ENCODE measurements at regions not wholly inside any gene's neighbourhood (a gene's known extent, or its start where the extent isn't known, plus 50 kb on each side); places are given as distances from the start of the nearest gene placed in this dataset.

DNA sequence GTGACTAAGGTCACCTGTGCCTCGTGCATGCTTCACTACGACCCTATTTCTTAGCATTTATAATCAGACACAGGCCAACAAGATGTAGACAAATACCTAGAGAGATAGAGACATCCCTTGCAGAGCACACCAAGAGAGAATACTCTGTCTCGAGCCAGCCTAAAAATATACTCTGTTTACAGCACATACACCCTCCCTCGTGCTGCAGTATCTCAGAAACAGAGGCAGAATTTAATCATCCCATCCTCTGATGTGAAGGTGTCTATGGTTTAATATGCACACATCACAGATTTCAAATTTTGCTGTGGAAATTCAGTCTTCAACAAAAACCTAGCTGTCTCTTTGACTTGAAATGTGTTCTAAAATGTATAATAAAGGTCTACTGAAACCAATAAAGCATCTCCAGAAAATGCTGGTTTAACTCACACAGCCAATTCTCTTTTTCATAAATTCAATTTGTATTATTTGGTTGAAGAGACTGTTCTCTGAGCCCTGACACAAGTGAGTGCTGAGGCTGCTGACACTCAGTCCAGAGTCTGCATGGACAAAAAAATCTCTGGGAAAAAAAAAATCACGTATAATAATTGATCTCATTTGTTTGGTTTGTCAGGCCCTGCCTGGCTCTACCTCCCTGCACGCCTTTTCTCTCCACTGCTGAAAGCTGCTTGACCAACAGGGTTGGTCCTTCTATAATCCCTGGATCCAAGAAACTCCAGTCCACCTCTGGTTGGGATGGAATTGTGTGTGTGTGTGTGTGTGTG lies 142.0 kb upstream of the FSHR start:
- Mint-ChIP-seq H3K4me3 (no peak overlapping the region), H3K9me3 (ENCODE audit: low read depth) (peaks cover 5% of the 10 kb centered on the region)
- POLR2A ChIA-PET, result no interaction called here

GRCh38 chr2:49294225-49294624 lies 139.9 kb upstream of the FSHR start:
- H3K27me3 Mint-ChIP-seq, result no peaks in the 10 kb centered on the region
- POLR2A ChIA-PET, result no interaction called here
- no peak for ATAC-seq
- intact Hi-C loops (cut with DNase I, micrococcal nuclease), result no loop called here
- H3K4me3 Mint-ChIP-seq, result no peak overlapping the region
- H3K4me1 Mint-ChIP-seq, result no peaks in the 10 kb centered on the region
- CTCF ChIA-PET, result no interaction called here
- DNase-seq, result no peak
- H3K27ac Mint-ChIP-seq, result no peak overlapping the region
- H3K9me3 Mint-ChIP-seq (ENCODE audit: low read depth), result no peaks in the 10 kb centered on the region
- H3K36me3 Mint-ChIP-seq (ENCODE audit: low read depth), result no peaks in the 10 kb centered on the region

More for the DNA sequence above, 142.0 kb upstream of the FSHR start:
- no peaks in the 10 kb centered on the region for H3K36me3 Mint-ChIP-seq (ENCODE audit: low read depth)
- no peak for DNase-seq
- ATAC-seq, result no peak
- no peaks in the 10 kb centered on the region for H3K27me3 Mint-ChIP-seq
- no peaks in the 10 kb centered on the region for H3K4me1 Mint-ChIP-seq
- CTCF ChIA-PET, result no interaction called here
- H3K27ac Mint-ChIP-seq, result no peak overlapping the region
- intact Hi-C loops (cut with DNase I, micrococcal nuclease), result no loop called here

- no peaks in the 10 kb centered on the region for H3K36me3 Mint-ChIP-seq (ENCODE audit: low read depth)
- H3K9me3 Mint-ChIP-seq (ENCODE audit: low read depth), result no peaks in the 10 kb centered on the region
- POLR2A ChIA-PET, result no interaction called here
- no peak overlapping the region for H3K4me3 Mint-ChIP-seq
- ATAC-seq (no peak), DNase-seq (no peak)
- no peaks in the 10 kb centered on the region for H3K4me1 Mint-ChIP-seq
- H3K27me3 Mint-ChIP-seq, result no peaks in the 10 kb centered on the region
- no peak overlapping the region for H3K27ac Mint-ChIP-seq
- intact Hi-C loops (cut with DNase I, micrococcal nuclease), result no loop called here
- CTCF ChIA-PET, result no interaction called here
Measured at GRCh38 chr2:49291619-49292018, 137.3 kb upstream of the FSHR start.

GRCh38 chr2:49289711-49290110 lies 135.4 kb upstream of the FSHR start:
- ATAC-seq (no peak), DNase-seq (no peak)
- intact Hi-C loops (cut with DNase I, micrococcal nuclease), result no loop called here
- no peak overlapping the region for H3K4me3 Mint-ChIP-seq
- H3K27ac Mint-ChIP-seq, result no peak overlapping the region
- H3K27me3 Mint-ChIP-seq, result no peaks in the 10 kb centered on the region
- H3K36me3 Mint-ChIP-seq (ENCODE audit: low read depth), result no peaks in the 10 kb centered on the region
- CTCF ChIA-PET, result no interaction called here
- H3K9me3 Mint-ChIP-seq (ENCODE audit: low read depth), result no peaks in the 10 kb centered on the region
- H3K4me1 Mint-ChIP-seq, result no peaks in the 10 kb centered on the region
- POLR2A ChIA-PET, result no interaction called here

DNA sequence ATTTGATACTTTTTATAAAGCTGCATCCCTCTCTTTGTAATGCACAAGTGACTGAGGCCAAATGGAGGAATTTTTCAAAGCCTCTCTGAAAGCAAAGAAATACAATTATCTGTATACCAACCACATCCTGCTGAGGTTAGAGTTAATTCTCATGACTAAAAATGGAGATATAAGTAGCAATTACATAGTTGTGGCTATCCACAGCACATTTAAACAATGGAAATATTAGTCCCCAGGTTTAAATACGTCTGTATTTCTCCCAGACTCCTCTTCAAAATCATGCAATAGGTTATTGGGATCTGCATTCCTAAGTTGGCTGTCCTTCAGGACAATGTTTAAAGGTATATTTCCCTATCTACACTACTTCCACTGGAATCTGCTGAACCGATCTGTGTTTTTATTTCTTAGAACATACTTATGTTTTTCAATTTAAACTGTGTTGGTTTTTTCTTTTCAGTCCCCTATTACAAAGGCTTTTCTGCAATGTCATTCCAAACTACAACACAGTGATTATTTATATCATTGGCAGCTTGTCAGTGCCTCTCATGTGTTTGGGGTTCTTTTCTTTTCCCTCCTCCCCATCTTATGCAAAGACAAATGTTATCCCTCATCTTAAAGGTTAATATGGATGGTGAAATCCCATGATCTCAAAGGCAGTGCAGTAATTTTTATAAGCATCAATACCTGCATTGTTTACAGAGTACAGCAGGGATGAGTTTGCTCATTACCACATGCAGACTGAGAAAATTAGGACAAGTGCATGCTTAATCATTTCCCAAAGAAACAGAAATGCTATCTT lies 134.8 kb upstream of the FSHR start:
- intact Hi-C loops (cut with DNase I, micrococcal nuclease), result no loop called here
- DNase-seq (no peak), ATAC-seq (no peak)
- H3K27me3 Mint-ChIP-seq, result no peaks in the 10 kb centered on the region
- POLR2A ChIA-PET, result no interaction called here
- no peak overlapping the region for H3K4me3 Mint-ChIP-seq
- no peaks in the 10 kb centered on the region for H3K9me3 Mint-ChIP-seq (ENCODE audit: low read depth)
- H3K36me3 Mint-ChIP-seq (ENCODE audit: low read depth), result no peaks in the 10 kb centered on the region
- H3K4me1 Mint-ChIP-seq, result no peaks in the 10 kb centered on the region
- CTCF ChIA-PET, result no interaction called here
- no peak overlapping the region for H3K27ac Mint-ChIP-seq

DNA sequence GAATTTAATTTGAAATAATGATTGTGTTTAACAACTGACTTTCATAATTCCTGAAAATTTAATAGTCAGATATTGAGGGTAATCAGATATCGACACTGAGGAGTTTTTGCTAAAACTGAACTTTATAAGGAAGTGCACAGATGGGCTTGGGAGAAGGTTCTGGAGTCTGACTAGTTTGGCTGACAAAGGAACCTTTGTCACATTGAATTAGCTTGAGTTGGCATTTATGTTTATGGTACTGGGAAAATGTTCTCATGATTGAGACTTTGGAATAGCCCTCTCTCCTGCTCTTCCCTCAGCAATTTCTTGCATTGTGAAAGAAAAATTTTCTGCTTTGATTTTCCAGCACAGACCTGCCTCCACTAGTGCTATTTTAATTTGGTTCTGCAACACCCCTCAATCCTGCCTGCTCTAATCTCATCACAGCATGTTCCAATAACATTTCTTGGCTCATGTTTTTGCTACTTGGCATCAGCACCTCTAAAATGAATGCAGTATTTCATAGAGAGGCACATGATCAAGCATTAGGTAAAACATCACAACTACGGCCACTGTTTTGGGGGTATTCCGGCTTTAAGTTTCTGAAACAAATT lies 133.9 kb upstream of the FSHR start:
- H3K27me3 Mint-ChIP-seq, result no peaks in the 10 kb centered on the region
- no peaks in the 10 kb centered on the region for H3K36me3 Mint-ChIP-seq (ENCODE audit: low read depth)
- ChIA-PET POLR2A (no interaction called here), CTCF (no interaction called here)
- H3K27ac Mint-ChIP-seq, result no peak overlapping the region
- H3K4me1 Mint-ChIP-seq, result no peaks in the 10 kb centered on the region
- intact Hi-C loops (cut with DNase I, micrococcal nuclease), result no loop called here
- H3K4me3 Mint-ChIP-seq, result no peak overlapping the region
- no peak for ATAC-seq
- H3K9me3 Mint-ChIP-seq (ENCODE audit: low read depth), result no peaks in the 10 kb centered on the region
- DNase-seq, result no peak

DNA sequence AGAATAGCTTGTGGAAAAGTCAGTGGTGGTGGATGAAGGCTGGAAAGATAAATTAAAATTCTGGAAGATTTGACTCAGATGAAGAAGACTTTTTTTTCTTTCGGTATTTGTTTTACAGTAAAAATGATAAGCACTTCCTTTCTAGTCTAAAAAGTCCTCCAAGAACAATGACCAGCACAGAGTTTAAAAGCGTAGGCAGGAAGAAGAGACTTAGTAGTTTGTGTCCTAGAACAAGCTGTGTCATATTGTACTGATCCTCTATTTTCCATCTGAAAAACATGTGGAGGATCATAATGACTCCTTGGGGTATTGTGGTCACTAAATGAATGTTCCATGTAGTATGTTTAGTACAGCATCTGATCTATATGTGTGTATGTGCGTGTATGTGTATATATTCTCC lies 132.4 kb upstream of the FSHR start:
- POLR2A ChIA-PET, result no interaction called here
- ATAC-seq, result no peak
- intact Hi-C loops (cut with DNase I, micrococcal nuclease), result no loop called here

GRCh38 chr2:49286045-49286444 lies 131.7 kb upstream of the FSHR start:
- POLR2A ChIA-PET, result no interaction called here
- CTCF ChIA-PET, result interaction anchor here (1.3 kb wide), 1 partner anchor 18 kb away, joined by 4 read pairs; no protein-coding TSS in a partner anchor

More for the DNA sequence above, 132.4 kb upstream of the FSHR start:
- no peaks in the 10 kb centered on the region for H3K9me3 Mint-ChIP-seq (ENCODE audit: low read depth)
- no peaks in the 10 kb centered on the region for H3K27me3 Mint-ChIP-seq
- no peak overlapping the region for H3K27ac Mint-ChIP-seq
- CTCF ChIA-PET, result interaction anchor here (1.3 kb wide), 1 partner anchor 18 kb away, joined by 4 read pairs; no protein-coding TSS in a partner anchor
- H3K4me1 Mint-ChIP-seq, result no peaks in the 10 kb centered on the region
- DNase-seq, result no peak
- no peaks in the 10 kb centered on the region for H3K36me3 Mint-ChIP-seq (ENCODE audit: low read depth)
- H3K4me3 Mint-ChIP-seq, result no peak overlapping the region

GRCh38 chr2:49278561-49278960 lies 124.2 kb upstream of the FSHR start:
- H3K27ac Mint-ChIP-seq, result no peak overlapping the region
- DNase-seq (no peak), ATAC-seq (no peak)
- H3K27me3 Mint-ChIP-seq, result no peaks in the 10 kb centered on the region
- peaks cover 4% of the 10 kb centered on the region for H3K9me3 Mint-ChIP-seq (ENCODE audit: low read depth)
- H3K4me1 Mint-ChIP-seq, result no peaks in the 10 kb centered on the region
- CTCF ChIA-PET, result no interaction called here
- no peak overlapping the region for H3K4me3 Mint-ChIP-seq
- H3K36me3 Mint-ChIP-seq (ENCODE audit: low read depth), result no peaks in the 10 kb centered on the region
- intact Hi-C loops (cut with DNase I, micrococcal nuclease), result no loop called here
- POLR2A ChIA-PET, result no interaction called here

More at GRCh38 chr2:49286045-49286444, 131.7 kb upstream of the FSHR start:
- no peaks in the 10 kb centered on the region for H3K9me3 Mint-ChIP-seq (ENCODE audit: low read depth)
- no peaks in the 10 kb centered on the region for H3K4me1 Mint-ChIP-seq
- no peaks in the 10 kb centered on the region for H3K36me3 Mint-ChIP-seq (ENCODE audit: low read depth)
- H3K27me3 Mint-ChIP-seq, result no peaks in the 10 kb centered on the region
- intact Hi-C loops (cut with DNase I, micrococcal nuclease), result no loop called here
- DNase-seq (no peak), ATAC-seq (no peak)
- H3K27ac Mint-ChIP-seq, result no peak overlapping the region
- H3K4me3 Mint-ChIP-seq, result no peak overlapping the region

GRCh38 chr2:49278141-49278540 lies 123.8 kb upstream of the FSHR start:
- no peaks in the 10 kb centered on the region for H3K27me3 Mint-ChIP-seq
- peaks cover 4% of the 10 kb centered on the region for H3K9me3 Mint-ChIP-seq (ENCODE audit: low read depth)
- H3K27ac Mint-ChIP-seq, result no peak overlapping the region
- DNase-seq (no peak), ATAC-seq (no peak)
- intact Hi-C loops (cut with DNase I, micrococcal nuclease), result no loop called here
- no peaks in the 10 kb centered on the region for H3K4me1 Mint-ChIP-seq
- no peaks in the 10 kb centered on the region for H3K36me3 Mint-ChIP-seq (ENCODE audit: low read depth)
- ChIA-PET CTCF (no interaction called here), POLR2A (no interaction called here)
- no peak overlapping the region for H3K4me3 Mint-ChIP-seq

DNA sequence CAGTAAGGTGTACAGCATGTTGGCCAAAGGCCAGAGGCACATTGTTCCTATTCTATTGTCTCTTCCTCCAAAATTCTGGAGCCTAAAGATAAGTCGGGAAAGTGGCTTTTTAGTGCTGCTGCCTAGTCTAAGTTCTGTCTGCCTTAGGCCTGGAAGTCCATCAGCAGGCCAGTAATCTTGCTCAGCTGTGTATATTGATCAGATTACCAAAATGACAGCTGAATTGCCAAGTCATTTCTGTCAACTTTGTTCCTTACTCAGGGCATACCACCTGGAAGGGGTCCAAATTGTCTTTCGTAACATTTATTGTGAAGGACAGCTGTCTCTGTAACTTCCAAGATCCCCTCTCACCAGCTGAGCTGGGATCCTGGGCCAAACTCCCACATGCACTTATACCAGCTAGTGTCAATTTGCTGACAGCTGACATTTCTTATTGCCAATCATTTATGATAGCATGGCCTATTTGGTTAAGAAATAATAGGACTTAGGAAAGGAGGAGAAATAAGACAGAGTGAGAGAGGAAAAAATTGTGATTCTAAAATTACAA lies 116.8 kb upstream of the FSHR start:
- CTCF ChIA-PET, result no interaction called here

DNA sequence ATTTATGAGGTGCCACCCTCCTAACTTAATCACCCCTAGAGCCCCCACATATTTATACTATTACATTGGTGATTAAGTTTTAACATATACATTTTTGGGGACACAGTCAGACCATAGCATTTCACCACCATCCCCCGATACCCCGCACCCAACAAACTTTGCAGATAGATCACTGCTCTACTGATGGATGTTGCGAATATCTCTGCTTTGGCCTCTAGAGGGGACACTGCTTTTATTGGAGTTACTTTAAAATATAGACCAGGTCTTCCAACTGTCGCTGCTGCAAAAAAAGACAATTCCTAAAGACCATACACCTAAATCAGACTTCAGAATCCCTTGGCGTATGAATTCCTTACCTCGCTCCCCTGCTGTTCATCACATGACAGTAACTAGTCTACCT lies 115.8 kb upstream of the FSHR start:
- H3K4me3 Mint-ChIP-seq, result no peak overlapping the region
- no peak for DNase-seq
- H3K27me3 Mint-ChIP-seq, result no peaks in the 10 kb centered on the region
- intact Hi-C loops (cut with DNase I, micrococcal nuclease), result no loop called here
- H3K9me3 Mint-ChIP-seq (ENCODE audit: low read depth), result no peaks in the 10 kb centered on the region
- H3K36me3 Mint-ChIP-seq (ENCODE audit: low read depth), result no peaks in the 10 kb centered on the region
- CTCF ChIA-PET, result no interaction called here
- H3K27ac Mint-ChIP-seq, result no peak overlapping the region
- ATAC-seq, result no peak
- POLR2A ChIA-PET, result no interaction called here
- no peaks in the 10 kb centered on the region for H3K4me1 Mint-ChIP-seq

More for the DNA sequence above, 116.8 kb upstream of the FSHR start:
- POLR2A ChIA-PET, result no interaction called here
- Mint-ChIP-seq H3K4me1 (no peaks in the 10 kb centered on the region), H3K27me3 (no peaks in the 10 kb centered on the region), H3K36me3 (ENCODE audit: low read depth) (no peaks in the 10 kb centered on the region), H3K9me3 (ENCODE audit: low read depth) (no peaks in the 10 kb centered on the region), H3K4me3 (no peak overlapping the region), H3K27ac (no peak overlapping the region)
- ATAC-seq (no peak), DNase-seq (no peak)
- intact Hi-C loops (cut with DNase I, micrococcal nuclease), result no loop called here

Measured in activated CD4-positive, alpha-beta T cell treated with anti-CD3 and anti-CD28 coated beads for 36 hours (primary cell).